GM21381 (cell line): ENCODE measurements at regions not wholly inside any gene's neighbourhood (a gene's known extent, or its start where the extent isn't known, plus 50 kb on each side); places are given as distances from the start of the nearest gene placed in this dataset.

Experiments used
- ATAC-seq: cut with Tn5 transposase; IDR thresholded peaks from one replicate; pipeline ENCODE4 v1.9.1; 2021; ENCODE audit warnings: mild to moderate bottlenecking, moderate library complexity; ENCODE audit not compliant: unreplicated experiment

GRCh38 chr2:16466133-16466820, 199.4 kb downstream of the CYRIA start:
- ATAC-seq = no peak

GRCh38 chr2:16464641-16465040, 201.0 kb downstream of the CYRIA start:
- ATAC-seq = no peak

GRCh38 chr2:16462958-16463357, 202.7 kb downstream of the CYRIA start:
- no peak for ATAC-seq

GRCh38 chr2:16461672-16462071, 204.0 kb downstream of the CYRIA start:
- no peak for ATAC-seq

GRCh38 chr2:16459606-16460005, 206.0 kb downstream of the CYRIA start:
- no peak for ATAC-seq

- ATAC-seq = no peak
Observed at GRCh38 chr2:16454621-16455020, 211.0 kb downstream of the CYRIA start.

GRCh38 chr2:16452123-16452522, 213.5 kb downstream of the CYRIA start:
- ATAC-seq = no peak

- no peak for ATAC-seq
Observed at GRCh38 chr2:16446706-16447105, 218.9 kb downstream of the CYRIA start.

GRCh38 chr2:16442971-16443370, 222.7 kb downstream of the CYRIA start:
- no peak for ATAC-seq

- ATAC-seq = no peak
Observed at GRCh38 chr2:16441431-16441830, 224.2 kb downstream of the CYRIA start.

- no peak for ATAC-seq
Observed at GRCh38 chr2:16440898-16441297, 224.7 kb downstream of the CYRIA start.

GRCh38 chr2:16438613-16439321, 226.9 kb downstream of the CYRIA start:
- no peak for ATAC-seq

- no peak for ATAC-seq
Observed at GRCh38 chr2:16437189-16437588, 228.4 kb downstream of the CYRIA start.

- ATAC-seq = no peak
Observed at GRCh38 chr2:16434393-16434792, 231.2 kb downstream of the CYRIA start.

- ATAC-seq = no peak
Observed at GRCh38 chr2:16430846-16431245, 234.8 kb downstream of the CYRIA start.

- no peak for ATAC-seq
Observed at GRCh38 chr2:16429431-16430145, 236.0 kb downstream of the CYRIA start.

GRCh38 chr2:16429002-16429401, 236.6 kb downstream of the CYRIA start:
- no peak for ATAC-seq

GRCh38 chr2:16425462-16426336, 239.9 kb downstream of the CYRIA start:
- ATAC-seq = no peak

GRCh38 chr2:16420421-16420820, 245.2 kb downstream of the CYRIA start:
- no peak for ATAC-seq

GRCh38 chr2:16417726-16418125, 247.9 kb downstream of the CYRIA start:
- no peak for ATAC-seq

GRCh38 chr2:16416651-16417050, 249.0 kb downstream of the CYRIA start:
- ATAC-seq = no peak
